ENCODE measurements at regions not wholly inside any gene's neighbourhood (a gene's known extent, or its start where the extent isn't known, plus 50 kb on each side); places are given as distances from the start of the nearest gene placed in this dataset.

GRCh38 chr5:133688391-133688790, 76.0 kb upstream of the FSTL4 start:
- DNase-seq (ENCODE audit: low read depth in 3 of 3), result no peak

GRCh38 chr5:133687212-133688061, 75.1 kb upstream of the FSTL4 start:
- DNase-seq (ENCODE audit: low read depth in 3 of 3), result no peak

DNA sequence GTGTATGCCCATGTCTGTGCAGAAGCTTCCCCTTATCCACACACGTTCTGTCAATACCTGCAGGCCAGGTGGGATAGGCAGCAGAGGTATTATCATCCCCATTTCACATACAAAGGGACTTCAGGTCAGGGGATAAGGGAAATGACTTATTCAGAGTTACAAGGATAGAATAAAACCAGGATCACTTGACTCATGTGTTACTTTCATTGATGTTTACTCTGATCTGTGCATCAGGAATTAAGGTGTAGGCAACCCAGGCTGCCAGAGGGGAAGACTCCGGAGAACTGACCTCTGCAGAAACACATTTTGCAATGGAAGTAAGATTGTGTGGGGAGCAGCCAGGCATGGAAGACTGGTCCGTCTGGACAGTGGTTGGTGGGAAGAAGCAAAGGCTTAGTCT, 74.2 kb upstream of the FSTL4 start:
- DNase-seq (ENCODE audit: low read depth in 3 of 3), result no peak

GRCh38 chr5:133685402-133686018, 73.2 kb upstream of the FSTL4 start:
- DNase-seq (ENCODE audit: low read depth in 3 of 3), result no peak

- DNase-seq (ENCODE audit: low read depth in 3 of 3), result no peak
Measured at GRCh38 chr5:133683646-133684596, 71.6 kb upstream of the FSTL4 start.

DNA sequence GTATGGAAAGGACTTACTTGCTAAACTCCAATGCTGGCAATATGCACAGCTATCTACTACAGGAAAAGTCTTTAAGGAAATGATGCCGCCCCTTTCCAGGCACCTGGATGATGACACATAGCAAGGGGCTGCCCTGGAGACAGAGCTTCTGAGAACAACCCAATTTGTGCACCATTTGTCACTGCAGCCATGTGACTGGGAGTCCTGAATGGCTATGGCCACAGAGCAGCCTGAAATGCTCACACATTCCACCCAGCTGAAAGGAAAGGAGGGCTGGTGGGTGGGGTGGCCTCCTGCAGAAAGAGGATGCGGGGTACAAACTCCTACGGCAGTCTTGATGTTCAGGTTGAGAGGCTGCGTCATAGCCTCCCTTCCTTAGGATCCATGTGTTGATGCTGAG, 70.1 kb upstream of the FSTL4 start:
- no peak for DNase-seq (ENCODE audit: low read depth in 3 of 3)

- DNase-seq (ENCODE audit: low read depth in 3 of 3), result no peak
Measured at GRCh38 chr5:133681896-133682295, 69.6 kb upstream of the FSTL4 start.

DNA sequence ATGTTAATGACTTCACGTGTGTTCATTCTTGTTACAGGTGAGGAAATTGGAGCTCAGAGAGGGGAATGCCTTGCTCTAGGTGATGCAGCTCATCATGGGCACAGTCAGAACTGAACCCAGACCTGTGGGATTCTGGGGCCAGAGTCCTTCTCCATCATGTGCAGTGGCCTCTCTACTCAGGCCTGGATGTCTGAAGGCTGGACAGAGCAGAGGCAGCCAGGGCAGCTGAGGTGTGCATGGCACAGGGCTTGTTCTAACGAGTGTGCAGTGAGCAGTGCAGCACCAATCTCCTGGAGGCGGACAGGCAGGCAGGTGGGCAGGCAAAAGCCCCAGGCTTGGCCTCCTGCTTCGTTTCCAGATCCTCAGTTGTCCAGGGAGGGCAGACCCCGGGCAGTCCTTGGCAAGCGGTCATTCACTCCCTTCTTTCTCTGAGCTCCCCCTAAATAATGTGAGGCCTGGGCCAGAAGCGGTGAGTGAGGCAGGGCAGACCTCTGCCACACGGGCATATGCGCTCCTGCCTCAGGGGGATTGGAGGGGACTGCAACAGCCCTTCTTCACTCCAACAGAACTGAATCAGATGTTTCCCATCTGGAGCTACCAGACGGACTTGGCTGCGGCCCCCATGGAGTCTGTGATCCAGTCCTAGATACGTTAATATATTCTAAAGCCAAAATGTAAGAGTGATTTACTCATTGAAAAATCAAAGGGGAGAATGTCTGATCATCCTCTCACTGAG, 68.7 kb upstream of the FSTL4 start:
- no peak for DNase-seq (ENCODE audit: low read depth in 3 of 3)

DNA sequence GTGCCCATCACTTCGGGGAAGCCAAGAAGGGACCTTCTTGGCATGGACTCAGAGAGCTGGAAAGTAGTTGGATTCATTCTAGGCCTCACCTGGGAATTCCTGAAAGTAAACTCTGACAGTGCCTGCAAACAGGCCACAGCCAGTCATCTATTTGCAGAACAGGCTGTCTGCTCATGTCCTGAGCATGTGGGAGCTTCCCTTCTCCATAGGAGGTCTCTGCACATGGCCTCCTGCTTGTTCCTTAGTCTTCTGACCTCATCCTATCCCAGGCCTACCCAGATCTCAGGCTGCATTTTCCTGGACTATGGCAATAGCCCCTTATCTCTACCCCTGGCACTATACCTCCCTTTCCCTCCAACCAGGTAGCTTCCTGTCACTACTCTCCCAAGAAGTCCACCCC, 67.2 kb upstream of the FSTL4 start:
- no peak for DNase-seq (ENCODE audit: low read depth in 3 of 3)

GRCh38 chr5:133675376-133676154, 63.2 kb upstream of the FSTL4 start:
- DNase-seq (ENCODE audit: low read depth in 3 of 3), result no peak

GRCh38 chr5:133670336-133670735, 58.0 kb upstream of the FSTL4 start:
- no peak for DNase-seq (ENCODE audit: low read depth in 3 of 3)

- DNase-seq (ENCODE audit: low read depth in 3 of 3), result no peak
Measured at GRCh38 chr5:133669472-133669871, 57.1 kb upstream of the FSTL4 start.

GRCh38 chr5:133668458-133668857, 56.1 kb upstream of the FSTL4 start:
- no peak for DNase-seq (ENCODE audit: low read depth in 3 of 3)

DNA sequence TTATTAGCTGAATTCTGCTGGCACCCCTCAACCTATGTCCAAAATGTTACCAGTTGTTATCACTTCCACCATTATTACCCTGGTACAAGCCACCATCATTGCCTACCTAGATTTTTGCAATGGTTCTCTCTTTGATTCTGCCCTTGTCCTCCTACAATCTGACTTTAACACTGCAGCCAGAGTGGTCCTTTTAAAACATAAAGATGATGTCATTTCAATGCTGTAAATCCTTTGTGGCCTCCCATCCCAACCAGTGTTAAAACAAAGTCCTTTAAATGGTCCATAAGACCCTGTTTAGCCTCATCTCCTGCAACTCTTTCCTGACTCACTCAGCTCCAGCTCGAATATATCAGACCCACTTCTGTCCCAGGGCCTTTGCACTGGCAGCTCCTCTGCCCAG, 54.9 kb upstream of the FSTL4 start:
- no peak for DNase-seq (ENCODE audit: low read depth in 3 of 3)

- DNase-seq (ENCODE audit: low read depth in 3 of 3), result no peak
Measured at GRCh38 chr5:133665571-133665970, 53.2 kb upstream of the FSTL4 start.

DNA sequence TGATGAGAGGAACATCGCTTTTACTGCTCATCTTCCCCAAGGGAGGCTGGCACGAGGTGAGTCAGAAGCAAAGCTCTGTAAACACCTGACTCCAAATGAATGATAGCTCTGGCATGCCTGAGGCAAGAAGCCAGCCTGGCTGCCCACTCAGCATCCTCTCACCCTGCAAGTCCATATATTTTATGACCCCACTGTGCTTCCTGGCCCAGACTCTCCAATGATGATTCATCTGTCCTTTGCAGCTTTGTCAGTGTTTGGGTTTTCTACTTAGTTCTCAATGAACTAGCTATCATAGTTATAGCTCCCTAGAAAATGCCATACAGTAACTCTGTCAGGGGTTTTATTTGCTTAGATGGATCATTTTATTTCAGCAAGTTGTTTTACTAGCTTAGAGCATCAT, 52.1 kb upstream of the FSTL4 start:
- no peak for DNase-seq (ENCODE audit: low read depth in 3 of 3)

DNA sequence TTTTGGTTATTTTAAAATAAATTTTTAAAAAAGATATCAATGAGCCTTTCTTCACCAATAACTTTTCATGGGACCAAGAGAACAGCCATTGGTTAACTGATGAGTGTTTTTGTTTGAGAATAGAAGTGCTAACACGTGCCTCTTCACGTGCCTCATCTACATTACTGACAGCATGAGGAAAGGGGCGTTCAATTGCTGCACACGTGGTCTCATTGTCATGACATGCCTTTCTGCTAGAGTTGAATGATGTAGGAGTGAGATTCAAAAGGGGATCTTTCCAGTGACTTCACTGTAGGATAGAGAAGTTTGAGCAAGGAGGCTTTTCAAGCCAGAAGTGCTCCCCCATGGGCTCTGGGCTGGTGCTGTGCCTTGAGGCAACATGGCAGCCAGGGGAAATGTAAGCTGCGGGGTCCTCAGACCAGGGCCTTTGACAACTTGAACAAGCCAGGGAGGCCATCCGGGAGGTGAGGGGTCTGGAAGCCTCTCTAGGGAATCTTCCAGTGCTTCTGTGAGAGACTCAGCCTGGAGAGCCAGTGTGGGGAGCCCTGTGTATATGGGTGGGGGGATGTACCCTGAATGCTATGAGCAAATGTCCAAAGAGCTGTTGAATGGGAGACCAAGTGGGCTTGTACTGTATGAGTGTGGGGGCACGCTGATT, 51.2 kb upstream of the FSTL4 start:
- no peak for DNase-seq (ENCODE audit: low read depth in 3 of 3)

DNA sequence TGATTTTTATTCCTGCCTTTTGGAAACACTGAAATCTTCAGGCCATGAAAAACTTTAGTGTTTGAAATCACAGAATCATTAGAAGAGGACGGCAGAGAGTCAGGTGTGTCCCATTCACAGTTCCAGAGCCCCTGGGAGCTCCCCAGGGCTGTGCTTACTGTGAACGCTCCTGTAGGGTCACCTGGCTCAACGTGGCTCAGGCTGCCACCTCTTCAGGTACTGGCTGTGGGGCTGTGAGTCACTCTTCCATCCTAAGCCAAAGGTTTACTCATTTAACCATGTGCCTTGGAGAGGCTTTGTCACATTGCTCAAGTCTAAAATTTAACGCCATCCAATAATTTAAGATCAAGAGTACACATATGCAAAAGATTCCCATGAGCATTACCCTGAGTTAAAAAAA, 50.2 kb upstream of the FSTL4 start:
- DNase-seq (ENCODE audit: low read depth in 3 of 3), result no peak
